ENCODE measurements at regions not wholly inside any gene's neighbourhood (a gene's known extent, or its start where the extent isn't known, plus 50 kb on each side); places are given as distances from the start of the nearest gene placed in this dataset.

GRCh38 chr16:85971902-85972638 is 73.1 kb downstream of the IRF8 start:
- no peak for DNase-seq (ENCODE audit: low spot score)

DNA sequence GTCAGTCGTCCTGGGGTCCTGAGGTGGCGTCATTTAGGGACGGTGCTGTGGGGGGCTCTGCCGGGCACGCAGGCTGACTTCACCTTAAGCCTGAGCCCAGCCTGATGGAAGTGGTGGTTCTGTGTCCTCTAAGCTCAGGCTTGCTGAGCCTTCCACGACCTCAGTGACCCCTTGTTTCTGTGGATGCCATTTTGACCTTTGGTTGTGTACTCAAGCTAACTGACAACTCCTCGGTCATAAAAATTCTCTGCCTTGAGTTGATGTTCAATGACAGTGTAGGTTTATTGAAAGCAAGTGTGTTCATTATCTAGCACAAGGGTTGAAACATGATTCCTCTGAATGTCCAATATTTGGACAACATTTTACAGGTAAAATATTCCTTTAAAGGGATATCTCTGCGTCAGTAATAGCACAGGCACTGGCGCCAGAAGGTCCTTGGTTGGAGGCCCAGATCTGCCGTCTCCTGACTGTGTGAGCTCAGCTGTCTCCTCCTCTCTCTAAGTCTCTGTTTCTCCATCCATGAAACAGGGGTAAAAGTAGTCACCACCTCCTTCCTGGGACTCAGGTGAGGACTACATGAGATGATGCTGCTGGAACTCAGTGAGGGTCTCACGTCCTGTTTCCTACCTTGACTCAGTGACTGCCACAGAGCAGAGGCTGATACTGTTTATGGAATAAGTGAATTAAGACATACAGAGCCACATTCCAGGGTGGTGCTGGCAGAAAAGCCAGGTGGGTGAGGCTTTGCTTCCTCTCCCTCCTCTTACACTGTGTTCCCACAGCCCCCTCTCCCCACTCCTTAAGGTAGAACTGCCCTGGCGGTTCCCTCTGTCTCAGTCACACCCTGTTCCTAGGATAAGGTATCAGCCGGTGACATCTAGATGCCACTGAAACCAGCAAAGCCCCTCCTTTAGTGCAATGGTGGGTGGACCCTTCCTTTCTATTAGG is 75.7 kb downstream of the IRF8 start:
- DNase-seq (ENCODE audit: low spot score) = no peak

GRCh38 chr16:85975451-85975981 is 76.6 kb downstream of the IRF8 start:
- DNase-seq (ENCODE audit: low spot score) = no peak

DNA sequence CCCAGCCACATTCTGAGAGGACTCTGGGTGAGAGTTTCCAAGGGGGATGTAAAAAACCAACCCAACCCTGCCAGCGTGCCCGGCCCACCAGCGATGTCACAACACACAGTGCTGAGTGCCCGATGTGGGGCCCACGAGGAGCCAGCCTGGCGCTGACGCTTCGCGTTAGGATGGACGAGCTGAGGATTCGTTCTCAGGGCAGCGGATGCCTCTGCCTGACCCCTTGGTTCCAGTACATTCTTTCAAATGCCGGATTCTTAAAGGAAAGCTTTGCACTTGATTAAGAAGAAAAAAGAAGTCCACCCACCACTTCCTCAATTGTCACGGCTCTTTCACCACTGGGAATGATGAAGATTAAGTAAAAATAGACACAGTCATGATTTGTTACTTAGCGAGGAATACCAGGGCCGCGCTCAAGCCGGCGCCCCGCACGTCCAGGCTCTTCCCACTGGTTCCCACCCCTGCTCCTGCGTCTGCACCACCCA is 79.4 kb downstream of the IRF8 start:
- DNase-seq (ENCODE audit: low spot score) = no peak

GRCh38 chr16:85978976-85979375 is 80.0 kb downstream of the IRF8 start:
- no peak for DNase-seq (ENCODE audit: low spot score)

DNA sequence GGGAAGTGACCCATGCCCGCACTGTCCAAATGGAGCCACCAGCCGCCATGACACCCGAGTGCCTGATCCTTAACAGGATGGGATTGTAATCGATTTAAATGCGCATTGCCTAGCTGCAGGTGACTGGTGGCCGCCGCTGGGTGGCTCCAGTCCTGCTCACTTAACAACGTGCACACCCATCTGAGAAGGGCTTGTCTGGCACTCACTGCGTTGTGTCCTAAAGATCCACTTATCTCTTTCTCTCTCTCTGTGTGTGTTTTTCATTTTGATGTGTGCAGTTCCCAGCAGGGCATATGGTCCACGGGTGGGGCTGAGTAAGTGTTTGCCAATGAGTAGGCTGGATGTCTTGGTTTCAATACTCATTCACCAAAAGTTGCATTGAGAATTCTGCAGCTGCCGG is 80.6 kb downstream of the IRF8 start:
- no peak for DNase-seq (ENCODE audit: low spot score)

DNA sequence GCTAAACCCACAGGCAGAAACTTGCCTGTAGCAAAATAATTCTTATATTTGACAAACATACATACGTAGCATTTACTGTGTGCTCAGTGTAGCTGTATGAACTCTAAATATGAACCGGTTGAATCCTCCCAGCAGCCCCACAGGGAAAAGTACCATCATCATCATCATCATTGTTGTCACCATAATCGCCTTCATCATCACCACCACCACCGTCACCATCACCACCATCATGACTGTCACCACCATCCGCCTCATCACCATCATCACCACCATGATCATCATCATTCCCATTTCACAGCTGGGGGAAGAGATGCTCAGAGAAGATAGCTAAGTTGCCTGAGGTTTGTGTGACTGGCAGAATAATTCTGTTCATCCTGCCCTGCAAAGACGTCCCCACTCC is 81.7 kb downstream of the IRF8 start:
- no peak for DNase-seq (ENCODE audit: low spot score)

- no peak for DNase-seq (ENCODE audit: low spot score)
Measured at GRCh38 chr16:85981826-85982562, 83.0 kb downstream of the IRF8 start.

DNA sequence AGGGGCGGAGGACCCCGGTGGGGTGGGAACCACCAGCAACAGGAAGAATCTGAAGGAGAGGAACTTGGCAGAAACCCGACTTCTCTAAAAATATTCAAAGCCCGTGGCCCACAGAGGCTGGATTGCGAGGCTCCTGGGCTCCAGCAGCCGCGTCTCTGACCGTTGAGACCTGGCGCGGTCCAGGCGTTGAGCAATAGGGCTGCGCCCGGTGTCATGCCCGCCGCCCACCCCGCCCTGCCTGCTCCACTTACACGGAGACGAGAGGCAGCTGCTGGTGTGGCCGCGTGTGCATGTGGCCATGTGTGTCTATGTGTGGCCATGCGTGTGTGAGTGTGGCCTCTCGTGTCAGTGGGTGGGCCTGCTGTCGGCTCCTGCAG is 83.6 kb downstream of the IRF8 start:
- DNase-seq (ENCODE audit: low spot score) = no peak

DNA sequence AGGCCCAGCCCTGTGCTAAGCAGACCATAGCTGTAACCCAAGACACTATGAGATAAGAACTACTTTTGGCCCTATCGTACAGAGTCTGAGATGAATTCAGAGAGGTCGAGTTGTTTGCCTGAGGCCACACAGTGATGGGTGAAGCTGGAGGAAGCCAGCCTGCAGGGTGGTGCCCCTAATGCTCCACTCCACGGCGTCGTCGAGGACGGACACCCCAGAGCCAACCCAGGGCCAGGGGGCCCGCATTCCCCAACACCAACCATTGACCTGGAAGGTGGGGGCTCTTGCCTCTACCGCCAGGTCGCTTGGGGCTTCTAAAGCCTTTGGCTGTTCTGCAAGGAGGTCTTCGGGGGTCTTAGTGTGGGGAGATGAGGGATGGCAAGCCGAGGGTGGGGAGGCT is 84.1 kb downstream of the IRF8 start:
- no peak for DNase-seq (ENCODE audit: low spot score)

- DNase-seq (ENCODE audit: low spot score) = no peak
Measured at GRCh38 chr16:85983606-85984230, 84.8 kb downstream of the IRF8 start.

DNA sequence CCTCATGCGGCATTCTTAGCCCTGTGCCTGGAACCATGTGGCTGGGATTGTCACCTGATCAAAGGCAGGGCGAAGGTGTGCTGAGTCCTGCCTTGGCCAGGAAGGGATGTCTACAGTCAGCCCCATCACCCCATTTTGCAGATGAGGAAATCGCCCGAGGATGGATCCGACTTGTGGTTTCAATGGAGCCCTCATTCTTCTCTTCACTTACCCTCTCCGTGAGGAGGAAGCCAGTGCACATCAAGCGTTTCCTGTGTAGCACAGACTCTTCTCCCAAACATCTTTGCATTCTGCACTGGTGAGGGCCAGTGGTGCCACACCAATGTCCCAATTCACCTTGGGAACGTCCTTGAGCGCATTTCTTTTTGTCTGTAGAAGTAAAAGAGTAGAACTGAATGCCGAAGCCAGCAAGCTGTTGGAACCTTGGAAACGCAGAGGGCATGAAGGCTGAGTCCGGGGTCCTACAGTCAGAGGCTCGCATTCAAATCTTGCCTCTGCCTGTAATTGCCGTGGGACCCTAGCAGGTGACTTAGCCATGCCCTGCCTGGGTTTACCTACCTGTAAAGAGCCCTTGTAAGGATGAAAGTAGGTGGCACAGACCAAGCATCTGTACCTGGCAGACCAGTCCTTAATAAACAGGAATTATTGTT is 85.4 kb downstream of the IRF8 start:
- DNase-seq (ENCODE audit: low spot score) = no peak

DNA sequence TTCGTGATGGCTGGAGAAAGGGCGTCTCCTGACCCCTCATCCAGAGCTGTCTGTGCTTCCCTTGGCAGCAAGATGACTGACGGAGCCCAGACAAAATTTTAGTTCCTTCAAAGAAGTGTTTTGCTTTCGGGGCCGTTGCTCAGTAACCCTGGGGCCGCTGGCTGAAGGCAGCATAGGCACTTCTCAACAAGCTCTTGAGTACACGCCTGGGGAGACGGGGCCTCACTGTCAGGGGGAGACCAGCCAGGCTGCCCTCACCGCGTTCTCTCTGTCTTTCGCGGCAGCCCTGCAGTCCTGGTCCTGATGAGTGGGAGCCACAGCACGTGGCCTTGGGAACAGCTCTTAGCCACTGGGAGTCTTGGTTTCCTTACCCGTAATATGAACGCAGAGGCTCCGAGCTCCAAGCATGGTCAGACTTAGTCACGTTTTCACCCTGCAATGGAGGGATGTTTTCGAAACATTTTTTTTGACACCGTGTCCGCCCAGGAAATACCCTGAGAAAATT is 86.0 kb downstream of the IRF8 start:
- no peak for DNase-seq (ENCODE audit: low spot score)

- peak; percentile 55 for DNase-seq (ENCODE audit: low spot score)
Measured at GRCh38 chr16:85986931-85987749, 88.2 kb downstream of the IRF8 start.

GRCh38 chr16:85987750-85988078 is 88.8 kb downstream of the IRF8 start:
- no peak for DNase-seq (ENCODE audit: low spot score)

- DNase-seq (ENCODE audit: low spot score) = peak; percentile 42
Measured at GRCh38 chr16:85988306-85988705, 89.3 kb downstream of the IRF8 start.

- DNase-seq (ENCODE audit: low spot score) = peak; percentile 43
Measured at GRCh38 chr16:85988723-85989313, 89.9 kb downstream of the IRF8 start.

- DNase-seq (ENCODE audit: low spot score) = no peak
Measured at GRCh38 chr16:85989376-85989775, 90.4 kb downstream of the IRF8 start.

- DNase-seq (ENCODE audit: low spot score) = no peak
Measured at GRCh38 chr16:85989863-85990643, 91.1 kb downstream of the IRF8 start.
